GM06990 (cell line): ENCODE measurements at regions not wholly inside any gene's neighbourhood (a gene's known extent, or its start where the extent isn't known, plus 50 kb on each side); places are given as distances from the start of the nearest gene placed in this dataset.

Experiments used
- DNase-seq: peaks from one replicate; pipeline ENCODE4 v3.0.0-alpha.2; 2011; ENCODE audit not compliant: insufficient read length; ENCODE audit errors: extremely low read depth
- H3K27me3 ChIP-seq: replicated peaks from 2 replicates; pipeline ENCODE4 v1.6.0; 2011; ENCODE audit warnings: low read length; ENCODE audit not compliant: control insufficient read depth, insufficient read depth
- H3K36me3 ChIP-seq: 2 replicates; pipeline ENCODE4 v1.5.1; 2011; ENCODE audit warnings: low read length; ENCODE audit not compliant: control insufficient read depth, insufficient read depth
- H3K4me3 ChIP-seq: replicated peaks from 2 replicates; pipeline ENCODE4 v1.5.1; 2011; ENCODE audit warnings: low read depth, mild to moderate bottlenecking, control low read depth, low read length
- CTCF ChIP-seq: IDR thresholded peaks from 2 replicates; pipeline ENCODE4 v1.5.1; 2011; ENCODE audit warnings: low read length, control low read depth, mild to moderate bottlenecking, inconsistent platforms; ENCODE audit not compliant: insufficient read depth, poor library complexity, severe bottlenecking

GRCh38 chr3:59578129-59578528 lies 528.3 kb upstream of the CFAP20DC start:
- no peak for TF ChIP-seq CTCF
- Histone ChIP-seq H3K27me3 (no peaks in the 10 kb centered on the region), H3K36me3 (no peaks in the 10 kb centered on the region), H3K4me3 (no peak overlapping the region)
- no peak for DNase-seq

GRCh38 chr3:59576606-59577005 lies 526.8 kb upstream of the CFAP20DC start:
- Histone ChIP-seq H3K4me3 (no peak overlapping the region), H3K27me3 (no peaks in the 10 kb centered on the region), H3K36me3 (no peaks in the 10 kb centered on the region)
- no peak for DNase-seq
- TF ChIP-seq CTCF, result no peak

- Histone ChIP-seq H3K27me3 (no peaks in the 10 kb centered on the region), H3K4me3 (no peak overlapping the region), H3K36me3 (no peaks in the 10 kb centered on the region)
- peak; percentile 70 for DNase-seq
- peak; percentile 93 for TF ChIP-seq CTCF
These were observed 525.5 kb upstream of the CFAP20DC start for GRCh38 chr3:59575113-59576001.

GRCh38 chr3:59573911-59574310 lies 524.1 kb upstream of the CFAP20DC start:
- H3K4me3 ChIP-seq, result no peak overlapping the region
- no peak for DNase-seq
- H3K27me3 ChIP-seq, result no peaks in the 10 kb centered on the region
- no peaks in the 10 kb centered on the region for H3K36me3 ChIP-seq
- no peak for TF ChIP-seq CTCF

- H3K27me3 ChIP-seq, result no peaks in the 10 kb centered on the region
- TF ChIP-seq CTCF, result no peak
- no peaks in the 10 kb centered on the region for H3K36me3 ChIP-seq
- H3K4me3 ChIP-seq, result no peak overlapping the region
- no peak for DNase-seq
These were observed 522.3 kb upstream of the CFAP20DC start for GRCh38 chr3:59572106-59572505.

GRCh38 chr3:59570806-59571205 lies 521.0 kb upstream of the CFAP20DC start:
- Histone ChIP-seq H3K36me3 (no peaks in the 10 kb centered on the region), H3K4me3 (no peak overlapping the region), H3K27me3 (no peaks in the 10 kb centered on the region)
- DNase-seq, result no peak
- TF ChIP-seq CTCF, result no peak
